Renal pelvis (tissue), 1 donor: ENCODE measurements at regions not wholly inside any gene's neighbourhood (a gene's known extent, or its start where the extent isn't known, plus 50 kb on each side); places are given as distances from the start of the nearest gene placed in this dataset.

Source experiments
- DNase-seq: peaks from one replicate; pipeline ENCODE4 v3.0.0-alpha.2; 2013

DNA sequence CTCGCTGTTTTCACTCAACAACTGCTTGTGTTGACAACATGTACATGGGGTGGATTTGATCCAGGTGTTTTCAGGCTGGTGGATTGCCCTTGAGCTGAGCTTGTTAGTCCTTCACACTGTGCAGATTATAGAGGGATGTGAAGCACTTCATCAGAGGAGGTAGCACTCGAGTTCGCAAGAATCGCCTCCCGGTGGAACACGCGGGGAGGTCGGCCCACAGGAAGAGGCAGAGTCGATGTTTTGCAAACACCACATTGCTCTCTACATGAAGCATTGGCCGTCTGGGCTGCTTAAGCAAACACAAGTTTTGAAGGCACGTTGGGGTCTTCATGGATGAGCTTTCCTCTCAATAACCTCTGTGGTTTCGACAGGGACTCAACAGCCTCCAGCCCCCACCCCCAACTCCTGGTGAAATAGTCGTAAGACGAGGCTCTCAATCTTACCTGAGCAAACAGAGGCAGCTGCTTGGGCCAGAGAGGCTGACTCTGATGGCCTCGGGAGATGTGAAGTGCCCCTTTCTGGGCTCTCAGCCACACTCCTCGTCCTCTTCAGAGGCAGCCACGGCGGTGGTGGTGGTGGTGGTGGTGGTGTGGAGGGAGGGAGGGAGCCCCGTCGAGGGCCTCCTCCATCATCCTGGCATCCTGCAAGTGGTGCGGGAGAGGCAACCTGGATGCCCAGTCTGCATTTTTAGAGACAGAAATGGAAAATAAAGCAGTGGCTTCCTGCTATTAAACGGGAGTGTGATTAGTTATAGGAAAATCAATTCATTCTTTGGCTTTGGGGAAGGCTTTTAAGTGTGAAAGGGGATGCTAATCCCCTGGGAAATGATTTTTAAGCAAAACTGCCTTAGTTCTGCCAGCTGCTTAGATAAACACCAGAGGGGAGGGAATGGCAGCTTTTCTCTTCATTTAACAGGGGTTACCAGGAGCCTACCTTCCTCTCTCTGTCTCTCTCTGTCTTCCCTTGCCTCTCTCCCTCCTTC lies 552.5 kb upstream of the EEF2KMT start:
- DNase-seq, result no peak

DNA sequence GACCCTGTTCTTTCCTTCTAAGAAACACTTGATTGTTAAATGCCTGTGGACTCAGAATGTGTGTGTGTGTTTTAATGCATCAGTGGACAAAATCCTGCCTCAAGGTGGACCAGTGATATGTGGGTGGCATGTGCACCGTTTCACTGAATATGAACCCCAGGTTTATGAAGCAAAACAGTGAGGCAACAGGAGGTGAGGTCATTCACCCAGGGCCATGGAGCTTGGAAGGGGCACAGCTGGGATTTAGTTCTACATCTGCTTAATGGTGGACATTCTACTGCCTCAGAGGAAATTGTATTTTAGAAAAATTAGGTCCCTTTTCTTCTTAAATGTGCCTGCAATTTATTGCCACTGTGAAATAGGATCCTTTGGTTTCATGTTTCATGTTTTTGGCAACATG lies 549.5 kb upstream of the EEF2KMT start:
- peak; percentile 38 for DNase-seq

DNA sequence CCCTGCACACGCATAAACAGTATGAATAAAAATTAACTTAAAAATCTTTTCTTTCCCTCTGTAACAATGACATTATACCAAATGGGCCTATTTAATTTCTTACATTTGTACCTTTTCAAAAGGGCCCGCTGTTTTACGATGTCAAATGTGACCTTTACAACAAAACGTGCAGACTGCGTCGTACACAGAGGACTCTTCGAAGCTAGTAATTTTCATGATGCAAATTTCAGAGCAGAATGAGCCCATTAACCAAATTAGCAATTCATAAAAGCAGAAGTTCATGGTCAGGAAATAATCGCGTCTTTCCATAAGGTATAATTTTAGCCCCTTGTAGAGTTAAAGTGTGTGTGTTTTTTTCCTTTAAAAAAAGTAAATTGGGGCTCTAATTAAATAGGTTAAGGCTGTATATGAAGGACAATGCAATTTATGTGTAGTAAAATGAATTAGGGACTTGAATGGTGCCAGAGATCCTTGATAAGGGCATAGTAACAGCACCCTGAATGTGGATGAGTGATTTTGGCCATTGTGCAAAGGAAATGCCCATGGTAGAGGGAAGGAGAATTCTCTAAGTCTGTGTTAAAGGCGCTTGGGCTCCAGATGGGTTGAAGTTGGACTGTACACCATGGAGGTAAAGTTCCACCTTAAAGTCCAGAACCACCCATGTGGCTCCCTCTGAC lies 546.4 kb upstream of the EEF2KMT start:
- no peak for DNase-seq

DNA sequence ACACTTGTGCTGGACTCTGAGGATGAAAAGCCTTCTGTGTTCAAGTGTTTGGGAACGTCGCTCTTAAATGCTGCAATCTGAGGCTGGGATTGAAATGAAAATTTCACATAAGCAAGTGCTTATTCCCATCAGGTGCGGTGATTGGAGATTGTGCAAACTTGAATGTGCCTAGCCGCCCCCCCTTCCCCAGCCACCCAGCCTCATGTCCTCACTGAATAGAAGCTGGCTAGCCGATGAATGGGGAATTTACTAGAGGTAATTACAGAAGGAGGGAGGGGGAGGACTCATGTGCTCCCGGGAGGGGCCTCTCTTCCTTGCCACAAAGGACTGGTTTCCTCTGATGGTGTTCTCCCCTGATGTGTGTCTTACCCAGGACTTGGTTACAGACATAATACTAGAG lies 544.8 kb upstream of the EEF2KMT start:
- no peak for DNase-seq

DNA sequence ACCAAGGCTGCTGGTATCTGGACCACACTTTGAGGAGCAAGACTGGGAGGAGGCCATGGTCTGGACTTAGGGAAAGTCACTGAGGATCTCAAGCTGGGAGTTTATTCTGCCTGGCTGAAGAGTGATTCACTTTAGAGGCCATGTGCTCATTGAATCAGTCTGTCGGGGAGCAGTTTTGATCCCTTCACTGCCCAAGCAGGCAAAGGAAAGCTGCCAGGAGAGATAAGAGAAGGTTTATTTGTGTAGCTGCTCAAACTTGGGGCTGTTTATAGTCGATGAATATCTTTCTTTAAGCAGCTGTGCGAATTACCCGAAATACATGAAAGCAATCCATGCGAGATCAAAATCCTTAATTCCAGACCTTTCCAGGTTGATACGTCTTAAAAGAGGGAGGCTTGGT lies 544.4 kb upstream of the EEF2KMT start:
- no peak for DNase-seq

DNA sequence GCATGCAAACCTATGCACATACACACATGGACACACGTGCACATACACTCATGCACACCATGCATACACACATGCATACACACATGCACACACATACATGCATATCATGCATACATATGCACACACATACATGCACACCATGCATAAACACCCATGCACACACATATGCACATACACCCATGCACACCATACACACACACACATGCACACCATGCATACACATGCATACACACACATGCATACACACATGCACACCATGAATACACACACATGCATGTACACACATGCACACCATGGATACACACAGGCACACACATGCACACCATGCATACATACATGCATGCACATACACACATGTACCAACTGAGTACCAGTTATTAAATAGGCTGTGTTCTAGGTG lies 543.3 kb upstream of the EEF2KMT start:
- DNase-seq, result no peak

DNA sequence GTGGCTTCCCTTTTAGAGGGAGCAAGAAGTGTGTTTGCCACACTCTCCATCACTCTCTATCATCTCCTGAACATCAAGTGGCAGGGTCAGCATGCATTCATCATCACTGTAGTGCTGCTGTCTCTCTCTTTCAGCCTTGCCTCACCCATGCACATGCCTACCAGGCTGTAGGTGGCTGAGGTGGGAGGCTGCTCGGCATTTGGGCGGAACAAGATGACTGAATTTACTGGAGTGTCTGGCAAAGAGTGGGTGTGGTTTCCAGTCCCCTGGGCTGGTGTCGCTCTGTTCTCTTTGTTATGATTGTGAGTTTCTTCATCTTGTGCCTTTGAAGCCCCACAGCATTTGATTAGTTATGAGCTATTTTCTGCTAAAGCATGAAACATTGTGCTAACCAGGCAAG lies 541.9 kb upstream of the EEF2KMT start:
- DNase-seq, result no peak

DNA sequence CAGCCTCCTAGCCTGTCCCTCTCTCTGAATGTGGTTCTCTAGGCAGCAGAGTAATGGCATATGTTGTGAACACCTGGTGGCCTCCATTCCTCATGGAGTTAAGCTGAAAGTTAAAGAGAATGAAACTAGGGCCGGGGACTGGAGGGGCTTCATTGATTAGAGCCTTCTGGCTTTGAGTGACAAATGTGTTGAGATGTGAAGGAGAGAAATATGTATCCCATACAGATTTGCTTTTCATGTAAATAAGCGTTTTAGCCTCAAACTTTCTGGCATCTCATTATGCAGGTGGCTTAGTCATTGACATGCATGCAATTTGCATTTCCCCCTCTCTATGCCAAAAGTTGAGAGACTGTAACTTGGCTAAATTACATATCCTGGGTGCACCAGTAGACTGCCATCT lies 537.7 kb upstream of the EEF2KMT start:
- DNase-seq, result no peak

DNA sequence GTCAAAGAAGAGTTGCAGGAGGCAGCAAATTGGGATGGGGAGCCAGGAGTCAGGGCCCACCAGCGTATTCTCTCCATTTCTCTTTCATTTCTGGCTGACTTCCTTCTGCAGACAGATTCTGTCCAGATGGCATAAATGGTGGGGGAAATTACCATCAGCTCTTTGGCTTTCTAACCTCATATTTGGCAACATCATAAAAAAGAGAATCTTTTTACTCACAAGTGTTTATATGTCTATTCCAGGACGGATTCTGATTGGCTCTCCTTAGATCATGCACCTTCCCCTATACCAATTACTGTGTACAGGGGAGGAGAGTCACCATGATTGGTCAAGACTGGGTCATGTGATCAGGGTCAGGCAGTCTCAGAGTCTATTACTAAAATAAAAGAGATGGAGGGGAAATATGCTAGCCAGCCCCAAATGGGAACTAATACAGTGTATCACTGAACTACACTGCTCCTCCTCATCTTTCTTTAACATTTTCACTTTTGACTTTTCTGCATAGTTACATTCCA lies 537.1 kb upstream of the EEF2KMT start:
- DNase-seq, result no peak

DNA sequence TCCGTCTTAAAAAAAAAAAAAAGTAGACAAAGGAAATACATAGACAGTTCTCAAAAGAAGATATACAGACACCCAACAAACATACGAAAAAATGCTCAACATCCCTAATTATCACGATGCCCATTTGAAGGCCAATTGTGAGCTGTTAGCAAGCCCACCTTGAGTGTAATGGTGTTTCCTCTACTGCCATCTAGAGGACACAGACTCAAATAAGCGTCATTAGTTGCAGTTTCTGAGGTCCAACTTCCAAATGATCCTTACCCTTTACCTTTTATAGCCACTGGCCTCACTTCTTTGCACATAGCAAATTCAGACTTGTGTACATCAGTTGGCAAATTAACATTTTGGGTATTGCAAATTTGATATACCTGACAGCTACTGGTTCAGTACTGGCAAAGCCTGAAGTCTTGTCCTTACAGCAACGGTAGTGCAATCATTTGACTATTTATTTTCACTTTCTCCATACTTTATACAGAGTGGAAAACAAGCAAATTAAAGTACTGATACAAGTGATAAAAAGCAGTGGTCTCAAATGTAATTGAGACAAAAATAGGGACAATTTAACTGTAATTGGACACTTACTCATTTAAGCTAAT lies 536.3 kb upstream of the EEF2KMT start:
- no peak for DNase-seq

DNA sequence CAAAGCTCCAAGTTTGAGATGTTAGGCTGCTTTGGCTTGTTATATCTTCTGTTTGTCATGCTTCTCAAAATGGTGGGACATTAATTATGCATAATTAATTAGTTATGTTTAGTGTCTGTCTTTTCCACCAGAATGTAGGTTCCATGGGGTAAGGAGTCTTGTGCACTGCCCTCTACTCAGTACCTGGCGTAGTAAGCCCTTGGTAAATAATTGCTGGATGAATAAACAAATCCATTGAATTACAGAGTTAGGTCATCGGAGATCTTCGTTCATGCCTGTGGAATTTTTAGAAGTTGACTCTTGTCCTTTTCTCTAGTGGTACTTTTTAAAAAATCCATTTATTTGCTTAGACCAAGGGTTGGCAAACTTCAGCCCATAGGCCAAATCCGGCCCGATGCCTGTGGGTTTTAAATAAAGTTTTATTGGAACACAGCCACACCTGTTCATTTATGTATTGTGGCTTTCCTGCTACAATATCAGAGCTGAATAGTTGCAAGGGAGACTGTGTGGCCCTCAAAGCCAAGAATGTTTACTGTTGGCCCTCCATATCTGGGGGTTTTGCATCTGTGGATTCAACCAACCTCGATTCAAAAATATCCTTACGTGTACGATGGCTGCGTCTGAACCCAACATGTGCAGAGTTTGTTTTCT lies 524.8 kb upstream of the EEF2KMT start:
- no peak for DNase-seq

DNA sequence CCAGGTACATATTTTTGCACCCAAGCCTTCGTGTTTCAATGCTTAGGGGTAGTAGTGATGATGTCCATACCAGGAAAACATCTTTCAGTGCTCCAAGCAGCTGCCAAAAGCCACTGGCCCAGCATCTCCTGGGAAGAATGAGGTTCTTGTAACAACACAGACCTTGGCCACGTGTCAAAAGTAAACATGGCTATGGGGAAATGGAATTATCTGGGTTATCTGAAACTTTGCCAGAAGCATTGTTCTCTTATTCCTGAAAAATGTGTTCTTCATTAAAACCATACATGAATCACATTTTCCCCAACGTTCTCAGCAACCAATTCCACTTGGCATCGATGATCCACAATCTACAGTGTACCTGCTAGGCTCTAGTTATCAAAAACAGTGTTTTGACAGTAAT lies 524.2 kb upstream of the EEF2KMT start:
- no peak for DNase-seq

DNA sequence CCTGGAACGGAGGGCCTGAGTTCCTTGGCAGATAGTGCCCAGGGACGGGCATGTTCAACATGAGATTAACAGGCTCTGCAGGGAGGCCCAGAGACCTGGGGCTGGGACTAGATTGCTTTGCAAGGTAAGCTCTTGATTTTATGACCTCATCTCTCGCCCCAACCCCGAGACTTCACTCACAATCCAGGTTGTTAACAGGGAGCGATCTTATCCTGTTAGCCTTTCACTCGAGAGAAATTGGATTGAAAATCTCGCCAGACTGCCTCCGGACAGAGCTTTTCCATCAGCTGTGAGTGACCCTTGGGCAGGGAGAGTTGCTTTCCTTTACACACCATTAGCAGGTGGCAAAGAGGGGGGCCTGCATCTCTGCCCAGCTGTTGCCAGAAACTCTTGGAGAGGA lies 521.7 kb upstream of the EEF2KMT start:
- no peak for DNase-seq

DNA sequence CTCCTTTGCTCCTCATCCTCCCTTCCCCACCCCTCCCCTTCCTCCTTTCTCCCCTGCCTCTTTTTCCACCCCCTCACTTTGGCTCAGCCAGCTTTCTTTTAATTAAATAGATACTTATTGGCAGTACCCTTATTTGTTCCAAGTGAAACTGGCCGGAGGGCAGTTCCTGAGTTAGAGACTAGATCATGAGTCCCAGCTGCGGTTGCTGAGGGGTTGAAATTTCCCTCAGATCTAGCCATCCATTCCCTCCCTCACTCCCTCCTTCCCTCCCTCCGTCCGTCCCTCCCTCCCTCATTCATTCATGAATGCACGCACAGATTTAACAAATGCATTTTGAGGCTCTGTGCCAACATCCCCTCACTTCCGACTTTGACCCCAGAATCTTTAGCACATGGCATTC lies 519.2 kb upstream of the EEF2KMT start:
- no peak for DNase-seq

DNA sequence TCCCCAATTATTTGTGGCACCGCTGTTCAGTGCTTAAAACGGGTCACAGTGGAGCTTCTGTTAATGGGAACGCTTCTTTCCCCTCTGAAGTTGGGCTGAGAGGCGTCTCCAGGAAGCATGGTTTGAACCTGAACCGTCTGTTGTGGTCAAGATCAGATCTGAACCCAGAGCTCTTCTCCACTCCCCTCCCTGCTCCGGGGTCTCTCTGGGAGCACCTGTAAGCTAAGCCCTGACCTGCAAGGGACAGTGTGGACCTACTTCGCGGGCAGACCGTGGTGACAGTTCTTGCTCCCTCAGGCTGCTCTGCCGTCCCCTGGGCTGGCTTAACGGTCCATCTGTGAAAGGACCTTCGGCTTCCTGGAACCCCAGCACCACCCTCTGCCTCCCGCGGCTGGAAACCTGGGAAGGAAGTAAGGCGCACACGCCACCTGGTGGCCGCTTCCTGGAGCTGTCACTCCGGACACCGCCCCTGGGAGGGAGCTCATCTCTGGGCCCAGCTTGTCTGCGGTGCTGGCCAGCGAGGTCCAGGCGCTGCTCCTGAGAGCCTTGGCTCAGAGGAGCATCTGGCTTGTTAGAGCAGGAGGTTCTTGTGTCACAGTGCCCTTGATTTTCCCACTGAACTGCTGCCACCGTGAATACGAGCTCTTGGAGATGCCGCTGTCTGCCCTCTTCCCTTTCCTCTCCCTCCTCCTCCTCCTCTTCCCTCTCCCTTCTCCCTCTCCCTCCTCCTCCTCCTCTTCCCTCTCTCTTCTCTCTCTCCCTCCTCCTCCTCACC lies 518.5 kb upstream of the EEF2KMT start:
- peak; percentile 50 for DNase-seq

DNA sequence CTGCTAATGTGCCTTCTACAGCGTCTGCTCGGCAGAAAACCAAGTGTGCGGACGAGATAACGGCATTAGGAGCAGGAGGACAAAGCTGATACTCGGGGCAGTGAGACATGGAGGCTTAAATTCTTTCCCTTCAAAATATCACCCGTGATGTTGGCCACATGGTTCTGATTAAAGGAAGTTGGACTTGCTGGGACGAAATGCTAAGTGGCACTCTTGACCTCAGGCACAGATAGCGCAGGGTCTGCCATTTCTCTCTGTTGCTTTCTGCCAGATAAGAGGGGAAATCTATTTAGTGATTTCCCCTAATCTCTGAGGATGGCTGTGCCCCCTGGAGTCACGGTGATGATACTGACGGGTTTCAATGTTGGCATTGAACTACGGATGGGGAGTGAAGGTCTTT lies 509.6 kb upstream of the EEF2KMT start:
- no peak for DNase-seq

DNA sequence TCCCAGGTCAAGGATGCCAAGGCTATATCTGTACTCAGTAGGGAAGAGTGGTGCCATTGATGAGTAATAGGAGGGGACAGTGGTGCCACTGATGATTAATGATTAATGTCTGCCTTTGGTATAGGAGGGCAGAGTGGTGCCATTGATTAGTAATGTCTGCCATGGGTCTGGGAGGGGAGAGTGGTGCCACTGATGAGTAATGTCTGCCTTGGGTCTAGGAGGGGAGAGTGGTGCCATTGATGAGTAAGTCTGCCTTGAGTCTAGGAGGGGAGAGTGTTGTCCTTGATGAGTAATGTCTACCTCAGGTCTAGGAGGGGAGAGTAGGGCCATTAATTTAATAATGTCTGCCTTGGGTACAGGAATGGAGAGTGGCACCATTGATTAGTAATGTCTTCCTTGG lies 507.8 kb upstream of the EEF2KMT start:
- no peak for DNase-seq

DNA sequence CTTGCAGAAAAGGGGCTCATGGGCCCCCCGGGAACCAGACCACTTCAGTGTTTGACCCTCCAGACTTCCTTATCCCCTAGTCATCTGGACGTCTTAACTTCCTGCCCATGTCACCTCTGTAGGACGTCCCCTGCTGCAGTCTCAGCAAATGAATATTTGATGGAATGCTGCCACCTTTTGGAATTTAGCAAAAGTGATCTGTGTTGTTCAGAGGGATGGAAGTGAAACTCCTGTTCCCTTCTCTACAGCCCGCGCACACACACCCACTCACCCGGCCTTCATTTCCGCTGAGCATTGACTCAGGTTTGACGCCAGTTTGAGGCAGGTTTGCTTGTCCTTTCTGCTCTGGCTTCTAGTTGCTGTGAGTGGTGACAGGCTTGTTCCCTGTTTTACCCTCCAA lies 507.2 kb upstream of the EEF2KMT start:
- DNase-seq, result peak; percentile 14

DNA sequence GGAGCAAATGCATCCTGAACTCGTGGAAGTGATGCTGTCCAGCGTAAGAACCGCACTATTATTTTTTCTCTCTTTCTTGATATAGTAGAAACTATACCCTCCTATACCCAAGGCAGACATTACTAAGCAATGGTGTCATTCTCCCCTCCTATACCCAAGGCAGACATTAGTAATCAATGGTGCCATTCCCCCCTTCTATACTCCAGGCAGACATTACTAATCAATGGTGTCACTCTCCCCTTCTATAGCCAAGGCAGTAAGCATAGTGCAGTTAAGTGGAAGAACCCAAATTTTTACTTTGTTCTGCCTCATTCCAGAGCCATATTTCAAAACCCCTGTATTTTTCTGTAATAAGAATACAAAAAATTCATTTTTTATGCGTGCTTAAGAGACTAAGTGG lies 506.2 kb upstream of the EEF2KMT start:
- DNase-seq, result no peak

DNA sequence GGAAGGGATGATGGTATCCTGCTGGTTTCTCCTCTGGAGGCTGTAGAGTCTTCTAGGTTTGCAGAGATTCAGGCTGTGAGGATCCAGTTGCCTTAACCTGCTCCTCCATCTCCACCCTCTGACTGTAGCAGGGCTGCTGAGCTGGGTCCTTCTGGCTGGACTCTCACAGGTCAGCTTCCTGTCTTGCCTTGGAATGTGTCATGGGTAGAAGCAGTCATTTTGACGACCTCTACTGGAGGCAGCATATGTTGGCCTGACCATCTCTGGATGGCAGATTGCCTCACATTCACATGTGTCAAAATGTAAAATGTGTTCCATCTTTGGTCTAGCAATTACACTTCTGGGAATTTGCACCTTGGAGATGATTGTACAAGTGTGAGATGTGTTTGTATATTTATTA lies 504.4 kb upstream of the EEF2KMT start:
- DNase-seq, result no peak

DNA sequence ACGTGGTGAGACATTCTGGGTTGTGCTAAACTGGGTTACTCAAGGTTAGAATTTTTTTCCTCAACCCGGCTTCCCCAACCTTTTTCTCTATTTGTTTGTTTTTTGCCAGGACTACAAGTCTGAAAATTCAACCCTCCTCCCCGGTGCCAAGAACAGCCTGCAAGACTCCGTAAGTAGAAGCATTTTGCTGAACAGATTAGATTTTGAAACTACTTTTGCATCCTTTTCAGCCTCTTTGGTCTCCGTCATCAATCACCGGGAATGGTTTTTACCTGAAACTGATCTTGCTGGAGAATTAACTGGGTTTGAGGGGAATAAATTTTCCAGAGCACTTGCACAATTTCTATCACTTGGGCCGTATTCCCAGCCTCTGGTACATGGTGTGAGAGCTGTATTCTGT lies 501.2 kb upstream of the EEF2KMT start:
- no peak for DNase-seq

DNA sequence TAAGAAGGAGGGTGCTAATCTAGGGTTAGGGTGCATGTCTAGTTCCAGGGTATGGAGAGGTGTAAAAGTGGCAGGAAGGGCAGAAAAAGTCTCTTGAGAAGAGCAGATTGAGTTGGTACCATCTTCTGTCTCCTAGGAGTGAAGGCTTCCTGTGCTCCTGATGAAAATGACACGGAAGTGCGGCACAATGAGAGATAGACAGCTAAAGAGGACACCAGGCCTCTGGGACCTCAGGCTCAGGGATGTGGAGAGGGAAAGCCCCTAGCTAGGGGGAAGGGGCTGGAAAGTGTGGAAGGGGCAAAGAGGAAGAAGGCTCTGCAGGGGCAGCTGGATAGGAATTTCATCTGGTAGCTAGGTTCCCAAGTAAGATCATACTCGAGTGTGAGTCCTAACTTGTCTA lies 498.3 kb upstream of the EEF2KMT start:
- DNase-seq, result no peak
